ENCODE measurements at regions not wholly inside any gene's neighbourhood (a gene's known extent, or its start where the extent isn't known, plus 50 kb on each side); places are given as distances from the start of the nearest gene placed in this dataset.

- no peaks in the 10 kb centered on the region for H3K9me3 ChIP-seq (replicated peaks in 1 of 3)
- WGBS, 4 donors: 48 to 59% (median 55%) methylated on average over 4 of the region's 4 CpGs
Measured at GRCh38 chr7:35319606-35320005, 65.7 kb upstream of the TBX20 start.

GRCh38 chr7:35316549-35316948, 62.6 kb upstream of the TBX20 start:
- intact Hi-C loops (cut with DNase I): no loop called here
- WGBS, 4 donors: 64 to 84% (median 79%) methylated on average over 1 of the region's 1 CpG

More at GRCh38 chr7:35319606-35320005, 65.7 kb upstream of the TBX20 start:
- Histone ChIP-seq H3K4me1 (replicated peaks in 1 of 2) (no peaks in the 10 kb centered on the region), H3K36me3 (replicated peaks in 1 of 2) (no peaks in the 10 kb centered on the region), H3K4me3 (no peak overlapping the region), H3K27me3 (no peaks in the 10 kb centered on the region), H3K27ac (no peak overlapping the region)
- intact Hi-C loops (cut with DNase I): no loop called here
- TF ChIP-seq POLR2A (IDR thresholded peaks at IDR 0.05): no peak
- TF ChIP-seq, protein P1, sequence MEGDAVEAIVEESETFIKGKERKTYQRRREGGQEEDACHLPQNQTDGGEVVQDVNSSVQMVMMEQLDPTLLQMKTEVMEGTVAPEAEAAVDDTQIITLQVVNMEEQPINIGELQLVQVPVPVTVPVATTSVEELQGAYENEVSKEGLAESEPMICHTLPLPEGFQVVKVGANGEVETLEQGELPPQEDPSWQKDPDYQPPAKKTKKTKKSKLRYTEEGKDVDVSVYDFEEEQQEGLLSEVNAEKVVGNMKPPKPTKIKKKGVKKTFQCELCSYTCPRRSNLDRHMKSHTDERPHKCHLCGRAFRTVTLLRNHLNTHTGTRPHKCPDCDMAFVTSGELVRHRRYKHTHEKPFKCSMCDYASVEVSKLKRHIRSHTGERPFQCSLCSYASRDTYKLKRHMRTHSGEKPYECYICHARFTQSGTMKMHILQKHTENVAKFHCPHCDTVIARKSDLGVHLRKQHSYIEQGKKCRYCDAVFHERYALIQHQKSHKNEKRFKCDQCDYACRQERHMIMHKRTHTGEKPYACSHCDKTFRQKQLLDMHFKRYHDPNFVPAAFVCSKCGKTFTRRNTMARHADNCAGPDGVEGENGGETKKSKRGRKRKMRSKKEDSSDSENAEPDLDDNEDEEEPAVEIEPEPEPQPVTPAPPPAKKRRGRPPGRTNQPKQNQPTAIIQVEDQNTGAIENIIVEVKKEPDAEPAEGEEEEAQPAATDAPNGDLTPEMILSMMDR (IDR thresholded peaks at IDR 0.05): no peak
- no peak for DNase-seq

GRCh38 chr7:35315517-35315916, 61.6 kb upstream of the TBX20 start:
- Histone ChIP-seq H3K4me1 (replicated peaks in 1 of 2) (no peaks in the 10 kb centered on the region), H3K27me3 (no peaks in the 10 kb centered on the region), H3K9me3 (replicated peaks in 1 of 3) (no peaks in the 10 kb centered on the region), H3K4me3 (no peak overlapping the region), H3K36me3 (replicated peaks in 1 of 2) (no peaks in the 10 kb centered on the region), H3K27ac (no peak overlapping the region)
- TF ChIP-seq POLR2A (IDR thresholded peaks at IDR 0.05): no peak
- TF ChIP-seq, protein P1 (IDR thresholded peaks at IDR 0.05): no peak
- 88 to 94% (median 91%) methylated on average over 2 of the region's 2 CpGs for WGBS, 4 donors
- intact Hi-C loops (cut with DNase I): no loop called here
- DNase-seq: no peak

More at GRCh38 chr7:35316549-35316948, 62.6 kb upstream of the TBX20 start:
- H3K27me3 ChIP-seq: no peaks in the 10 kb centered on the region
- TF ChIP-seq POLR2A (IDR thresholded peaks at IDR 0.05): no peak
- TF ChIP-seq, protein P1 (IDR thresholded peaks at IDR 0.05): no peak
- H3K4me1 ChIP-seq (replicated peaks in 1 of 2): no peaks in the 10 kb centered on the region
- H3K27ac ChIP-seq: no peak overlapping the region
- H3K36me3 ChIP-seq (replicated peaks in 1 of 2): no peaks in the 10 kb centered on the region
- no peak overlapping the region for H3K4me3 ChIP-seq
- DNase-seq: no peak
- H3K9me3 ChIP-seq (replicated peaks in 1 of 3): no peaks in the 10 kb centered on the region

GRCh38 chr7:35314354-35314753, 60.5 kb upstream of the TBX20 start:
- H3K9me3 ChIP-seq (replicated peaks in 1 of 3): no peaks in the 10 kb centered on the region
- no peaks in the 10 kb centered on the region for H3K27me3 ChIP-seq
- H3K36me3 ChIP-seq (replicated peaks in 1 of 2): no peaks in the 10 kb centered on the region
- DNase-seq: no peak
- TF ChIP-seq, protein P1 (IDR thresholded peaks at IDR 0.05): no peak
- no peak for TF ChIP-seq POLR2A (IDR thresholded peaks at IDR 0.05)
- H3K27ac ChIP-seq: no peak overlapping the region
- H3K4me1 ChIP-seq (replicated peaks in 1 of 2): no peaks in the 10 kb centered on the region
- intact Hi-C loops (cut with DNase I): no loop called here
- 60 to 81% (median 74%) methylated on average over 2 of the region's 2 CpGs for WGBS, 4 donors
- no peak overlapping the region for H3K4me3 ChIP-seq
